ENCODE measurements at regions not wholly inside any gene's neighbourhood (a gene's known extent, or its start where the extent isn't known, plus 50 kb on each side); places are given as distances from the start of the nearest gene placed in this dataset.

- H3K4me1 ChIP-seq (ENCODE audit: control insufficient read depth in 1 of 2, insufficient read depth in 2 of 2, low read length in 2 of 2): no peaks in the 10 kb centered on the region
- ChIA-PET CTCF (no interaction called here), RAD21 (ENCODE audit: low non-redundant PET in 1 of 2, low total read pairs in 2 of 2, uncharacterized antibody in 2 of 2, unreplicated experiment in 2 of 2) (no interaction called here), POLR2A (no interaction called here)
- BruUV-seq (replicated peaks): no TSS peak
- no peaks in the 10 kb centered on the region for H3K79me2 ChIP-seq (ENCODE audit: insufficient read depth, low read length)
- no peak overlapping the region for H3K4me3 ChIP-seq (replicated peaks in 1 of 2; ENCODE audit: low read depth in 1 of 2, low read length in 2 of 2)
- H3K27ac ChIP-seq (ENCODE audit: low read depth, low read length): no peak overlapping the region
- H3K9me2 ChIP-seq (ENCODE audit: insufficient read depth): no peaks in the 10 kb centered on the region
- no peak overlapping the region for H2AFZ ChIP-seq (ENCODE audit: low read depth, low read length, poor library complexity, severe bottlenecking)
- no peaks in the 10 kb centered on the region for H3K9me3 ChIP-seq (ENCODE audit: control insufficient read depth in 1 of 2, insufficient read depth in 1 of 2, low read depth in 1 of 2, low read length in 2 of 2)
- no peak overlapping the region for H3K9ac ChIP-seq (ENCODE audit: low read length)
- intact Hi-C loops (cut with micrococcal nuclease): no loop called here
- no peaks in the 10 kb centered on the region for H3K27me3 ChIP-seq (ENCODE audit: insufficient read depth, low read length)
- no peaks in the 10 kb centered on the region for H3K36me3 ChIP-seq (ENCODE audit: control insufficient read depth in 1 of 2, insufficient read depth in 2 of 2, low read length in 2 of 2)
- no peaks in the 10 kb centered on the region for H4K20me1 ChIP-seq (ENCODE audit: insufficient read depth)
- TF ChIP-seq TCF7L2 (IDR thresholded peaks at IDR 0.05; ENCODE audit: borderline replicate concordance, extremely low read depth, insufficient read depth, insufficient read length): no peak
- TF ChIP-seq YY1 (IDR thresholded peaks at IDR 0.05; ENCODE audit: extremely low read depth, insufficient replicate concordance, low read depth, low read length): no peak
- TF ChIP-seq CTCF (IDR thresholded peaks at IDR 0.05 in 2 of 3, conservative IDR thresholded peaks at IDR 0.05 in 1 of 3; ENCODE audit: borderline replicate concordance in 1 of 3, insufficient read depth in 1 of 3, low read depth in 2 of 3, low read length in 2 of 3): no peak
- TF ChIP-seq ELF1 (IDR thresholded peaks at IDR 0.05; ENCODE audit: borderline replicate concordance, low read depth): no peak
- no peak for TF ChIP-seq EZH2phosphoT487 (IDR thresholded peaks at IDR 0.05; ENCODE audit: borderline replicate concordance)
- TF ChIP-seq POLR2AphosphoS5 (IDR thresholded peaks at IDR 0.05; ENCODE audit: low read depth, low read length): no peak
- TF ChIP-seq EZH2 (IDR thresholded peaks at IDR 0.05): no peak
- no peak for TF ChIP-seq MAX (IDR thresholded peaks at IDR 0.05)
- no peak for TF ChIP-seq ZFX (IDR thresholded peaks at IDR 0.05)
- TF ChIP-seq CBX3 (IDR thresholded peaks at IDR 0.05; ENCODE audit: low read depth): no peak
- no peak for TF ChIP-seq RAD21 (IDR thresholded peaks at IDR 0.05; ENCODE audit: low read depth)
- TF ChIP-seq ZNF274 (IDR thresholded peaks at IDR 0.05; ENCODE audit: low read depth, low read length): no peak
- TF ChIP-seq SP1 (IDR thresholded peaks at IDR 0.05; ENCODE audit: low read depth): no peak
- no peak for TF ChIP-seq FOSL1 (IDR thresholded peaks at IDR 0.05; ENCODE audit: low read depth)
- TF ChIP-seq EGR1 (IDR thresholded peaks at IDR 0.05; ENCODE audit: low read depth): no peak
- no peak for TF ChIP-seq POLR2A (IDR thresholded peaks at IDR 0.05; ENCODE audit: borderline replicate concordance, extremely low read depth, insufficient read depth, insufficient read length)
- TF ChIP-seq ZBTB33 (IDR thresholded peaks at IDR 0.05; ENCODE audit: extremely low read depth, insufficient replicate concordance, low read length): no peak
- ATAC-seq (no peak), DNase-seq (ENCODE audit: low read depth, low spot score) (no peak)
- H3K4me2 ChIP-seq (ENCODE audit: low read length): no peak overlapping the region
Observed at GRCh38 chr7:17171427-17171826, 127.0 kb upstream of the AHR start.

All from HCT116 (cell line).